ENCODE measurements at regions not wholly inside any gene's neighbourhood (a gene's known extent, or its start where the extent isn't known, plus 50 kb on each side); places are given as distances from the start of the nearest gene placed in this dataset.

- 66 to 78% methylated on average over 3 of the region's 3 CpGs for WGBS, 2 donors
- TF ChIP-seq POLR2A (IDR thresholded peaks at IDR 0.05) (no peak), CTCF (IDR thresholded peaks at IDR 0.05) (no peak)
- DNase-seq (ENCODE audit: low spot score in 2 of 2) = no peak
- H3K4me3 ChIP-seq (ENCODE audit: low read depth, poor library complexity, severe bottlenecking) = no peak overlapping the region
- intact Hi-C loops (cut with DNase I; ENCODE audit: low total_unique reads) = no loop called here
These were observed 117.2 kb downstream of the CAAP1 start for GRCh38 chr9:26775391-26775790.

GRCh38 chr9:26773056-26773455, 119.5 kb downstream of the CAAP1 start:
- DNase-seq (ENCODE audit: low spot score in 2 of 2) = no peak
- WGBS, 2 donors = 82 to 91% methylated on average over 4 of the region's 4 CpGs
- TF ChIP-seq POLR2A (IDR thresholded peaks at IDR 0.05) (no peak), CTCF (IDR thresholded peaks at IDR 0.05) (no peak)
- H3K4me3 ChIP-seq (ENCODE audit: low read depth, poor library complexity, severe bottlenecking) = no peak overlapping the region
- intact Hi-C loops (cut with DNase I; ENCODE audit: low total_unique reads) = no loop called here

GRCh38 chr9:26770821-26771220, 121.8 kb downstream of the CAAP1 start:
- no peak for DNase-seq (ENCODE audit: low spot score in 2 of 2)
- intact Hi-C loops (cut with DNase I; ENCODE audit: low total_unique reads) = no loop called here
- 30 to 59% methylated on average over 2 of the region's 2 CpGs for WGBS, 2 donors
- H3K4me3 ChIP-seq (ENCODE audit: low read depth, poor library complexity, severe bottlenecking) = no peak overlapping the region
- TF ChIP-seq POLR2A (IDR thresholded peaks at IDR 0.05) = no peak
- TF ChIP-seq CTCF (IDR thresholded peaks at IDR 0.05) = no peak

GRCh38 chr9:26768145-26768544, 124.5 kb downstream of the CAAP1 start:
- intact Hi-C loops (cut with DNase I; ENCODE audit: low total_unique reads) = no loop called here
- H3K4me3 ChIP-seq (ENCODE audit: low read depth, poor library complexity, severe bottlenecking) = no peak overlapping the region
- no peak for DNase-seq (ENCODE audit: low spot score in 2 of 2)
- no peak for TF ChIP-seq CTCF (IDR thresholded peaks at IDR 0.05)
- no peak for TF ChIP-seq POLR2A (IDR thresholded peaks at IDR 0.05)
- 72 to 75% methylated on average over 2 of the region's 2 CpGs for WGBS, 2 donors

- intact Hi-C loops (cut with DNase I; ENCODE audit: low total_unique reads) = no loop called here
- WGBS, 2 donors = 94 to 98% methylated on average over 2 of the region's 2 CpGs
These were observed 131.9 kb downstream of the CAAP1 start for GRCh38 chr9:26760675-26761074.

More at GRCh38 chr9:26760675-26761074, 131.9 kb downstream of the CAAP1 start:
- H3K4me3 ChIP-seq (ENCODE audit: low read depth, poor library complexity, severe bottlenecking) = no peak overlapping the region
- TF ChIP-seq POLR2A (IDR thresholded peaks at IDR 0.05) = no peak
- no peak for TF ChIP-seq CTCF (IDR thresholded peaks at IDR 0.05)
- DNase-seq (ENCODE audit: low spot score in 2 of 2) = no peak

Measured in lower leg skin (tissue), 4 donors.